Inflammatory macrophage (primary cell): ENCODE measurements at regions not wholly inside any gene's neighbourhood (a gene's known extent, or its start where the extent isn't known, plus 50 kb on each side); places are given as distances from the start of the nearest gene placed in this dataset.
"Not testable (repeated sequence)": the region's sequence is repeated elsewhere in the genome, so short reads cannot be mapped to it uniquely, and the experiment has no call there.

Experiments
- DNase-seq, 2 donors: peaks; one replicate each; pipeline ENCODE4 v3.0.0-alpha.2; 2020 to 2022

- no peak for DNase-seq
Measured at GRCh38 chr1:195740862-195741261, 867.4 kb downstream of the KCNT2 start.

- DNase-seq: no peak
Measured at GRCh38 chr1:195738966-195739650, 869.1 kb downstream of the KCNT2 start.

GRCh38 chr1:195735140-195735539 lies 873.1 kb downstream of the KCNT2 start:
- DNase-seq: no peak

- no peak for DNase-seq
Measured at GRCh38 chr1:195733826-195734225, 874.4 kb downstream of the KCNT2 start.

GRCh38 chr1:195733408-195733807 lies 874.8 kb downstream of the KCNT2 start:
- DNase-seq: no peak

- no peak for DNase-seq
Measured at GRCh38 chr1:195731385-195731784, 876.9 kb downstream of the KCNT2 start.

GRCh38 chr1:195723796-195724194 lies 884.4 kb downstream of the KCNT2 start:
- DNase-seq: no peak

GRCh38 chr1:195722852-195723795 lies 885.1 kb downstream of the KCNT2 start:
- not testable (repeated sequence) for DNase-seq

- not testable (repeated sequence) for DNase-seq
Measured at GRCh38 chr1:195722146-195722545, 886.1 kb downstream of the KCNT2 start.

- no peak for DNase-seq
Measured at GRCh38 chr1:195721210-195721971, 886.8 kb downstream of the KCNT2 start.

GRCh38 chr1:195717651-195718050 lies 890.6 kb downstream of the KCNT2 start:
- DNase-seq: no peak

GRCh38 chr1:195715652-195716051 lies 892.6 kb downstream of the KCNT2 start:
- no peak for DNase-seq

GRCh38 chr1:195714248-195714647 lies 894.0 kb downstream of the KCNT2 start:
- DNase-seq: no peak

GRCh38 chr1:195709821-195710220 lies 898.4 kb downstream of the KCNT2 start:
- no peak for DNase-seq

- DNase-seq: no peak
Measured at GRCh38 chr1:195704028-195704427, 904.2 kb downstream of the KCNT2 start.

GRCh38 chr1:195701149-195701548 lies 907.1 kb downstream of the KCNT2 start:
- DNase-seq: no peak

GRCh38 chr1:195697130-195697529 lies 911.1 kb downstream of the KCNT2 start:
- no peak for DNase-seq

- DNase-seq: no peak
Measured at GRCh38 chr1:195686764-195687163, 921.5 kb downstream of the KCNT2 start.

GRCh38 chr1:195664628-195665027 lies 943.6 kb downstream of the KCNT2 start:
- no peak for DNase-seq

GRCh38 chr1:195663549-195664280 lies 944.5 kb downstream of the KCNT2 start:
- no peak for DNase-seq

- no peak for DNase-seq
Measured at GRCh38 chr1:195656780-195657179, 951.5 kb downstream of the KCNT2 start.

GRCh38 chr1:195648875-195649274 lies 959.4 kb downstream of the KCNT2 start:
- not testable (repeated sequence) for DNase-seq
